ENCODE measurements at regions not wholly inside any gene's neighbourhood (a gene's known extent, or its start where the extent isn't known, plus 50 kb on each side); places are given as distances from the start of the nearest gene placed in this dataset.
"Not testable (repeated sequence)": the region's sequence is repeated elsewhere in the genome, so short reads cannot be mapped to it uniquely, and the experiment has no call there.

DNA sequence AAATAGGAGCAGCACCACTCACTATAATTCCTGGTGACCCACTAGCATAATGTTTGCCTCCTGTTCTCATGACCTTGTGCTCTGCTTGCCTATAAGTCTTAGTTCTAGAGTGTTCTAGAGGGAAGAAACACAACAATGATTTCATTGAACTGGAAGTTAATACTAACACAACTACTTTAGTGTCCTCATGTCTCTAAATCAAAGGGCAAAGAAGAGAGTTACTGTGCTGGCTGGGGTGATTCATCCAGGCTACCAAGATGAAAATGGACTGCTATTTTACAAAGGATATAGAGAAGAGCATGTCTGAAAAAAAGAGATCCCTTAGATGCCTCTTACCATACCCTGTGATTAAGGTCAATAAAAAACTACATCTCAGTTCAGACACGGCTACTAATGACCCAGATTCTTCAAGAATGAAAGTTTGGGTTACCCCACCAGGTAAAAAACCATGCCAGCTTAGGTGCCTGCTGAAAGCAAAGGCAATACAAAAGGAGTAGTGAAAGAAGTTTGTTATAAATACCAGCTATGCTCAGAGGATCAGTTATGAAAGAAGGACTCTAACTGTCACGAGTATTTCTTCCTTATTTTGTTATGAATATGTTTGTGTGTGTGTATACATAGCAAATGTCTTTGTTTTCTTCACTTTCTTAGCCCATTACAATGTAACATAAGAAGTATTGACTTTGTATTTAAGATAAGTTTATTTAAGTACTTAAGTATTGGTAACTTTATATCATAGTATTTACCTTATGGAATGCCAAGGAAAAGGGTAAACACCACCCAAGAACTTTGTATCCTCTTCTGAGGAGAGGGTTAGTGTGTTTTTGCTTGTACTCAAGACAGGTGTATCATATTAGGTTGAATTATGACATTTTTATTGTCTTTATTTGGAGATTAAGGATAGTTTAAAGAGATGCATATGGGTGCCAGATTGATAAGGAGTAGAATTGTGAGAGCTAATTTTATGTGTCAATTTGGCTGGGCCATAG lies 314.1 kb upstream of the PTGER4 start:
- Mint-ChIP-seq H3K36me3 (no peaks in the 10 kb centered on the region), H3K27me3 (no peaks in the 10 kb centered on the region), H3K4me3 (no peak overlapping the region), H3K9me3 (peaks cover 5% of the 10 kb centered on the region), H3K27ac (no peak overlapping the region), H3K4me1 (peaks cover 2% of the 10 kb centered on the region)
- DNase-seq (ENCODE audit: low spot score in 2 of 2) (no peak), ATAC-seq (ENCODE audit: low read depth) (peak; percentile 37)

DNA sequence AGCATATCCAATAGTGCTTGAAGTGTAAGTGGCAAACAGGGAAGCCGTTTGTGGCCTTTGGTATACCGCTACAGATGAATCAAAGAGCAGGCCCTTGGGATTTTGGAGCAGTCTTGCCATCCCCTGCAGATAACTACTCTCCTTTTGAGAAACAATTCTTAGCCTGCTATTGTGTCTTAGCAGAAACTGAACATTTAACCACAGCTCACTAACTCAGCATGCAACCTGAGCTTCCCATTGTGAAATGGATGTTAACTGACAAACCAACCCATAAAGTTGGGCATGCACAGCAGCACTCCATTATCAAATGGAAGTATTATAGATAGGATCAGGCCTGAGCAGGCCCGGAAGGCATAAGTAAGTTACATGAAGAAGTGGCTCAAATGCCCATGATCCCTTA lies 315.3 kb upstream of the PTGER4 start:
- peaks cover 4% of the 10 kb centered on the region for H3K9me3 Mint-ChIP-seq
- H3K4me3 Mint-ChIP-seq: no peak overlapping the region
- no peak for DNase-seq (ENCODE audit: low spot score in 2 of 2)
- H3K36me3 Mint-ChIP-seq: no peaks in the 10 kb centered on the region
- H3K27ac Mint-ChIP-seq: no peak overlapping the region
- peaks cover 2% of the 10 kb centered on the region for H3K4me1 Mint-ChIP-seq
- H3K27me3 Mint-ChIP-seq: no peaks in the 10 kb centered on the region
- no peak for ATAC-seq (ENCODE audit: low read depth)

- H3K27ac Mint-ChIP-seq: no peak overlapping the region
- H3K9me3 Mint-ChIP-seq: peaks cover 4% of the 10 kb centered on the region
- H3K4me1 Mint-ChIP-seq: no peaks in the 10 kb centered on the region
- H3K4me3 Mint-ChIP-seq: no peak overlapping the region
- H3K36me3 Mint-ChIP-seq: no peaks in the 10 kb centered on the region
- H3K27me3 Mint-ChIP-seq: no peaks in the 10 kb centered on the region
- DNase-seq (ENCODE audit: low spot score in 2 of 2) (no peak), ATAC-seq (ENCODE audit: low read depth) (no peak)
Observed at GRCh38 chr5:40361378-40361777, 318.3 kb upstream of the PTGER4 start.

- no peak overlapping the region for H3K27ac Mint-ChIP-seq
- no peak for ATAC-seq (ENCODE audit: low read depth)
- no peak overlapping the region for H3K4me3 Mint-ChIP-seq
Observed at GRCh38 chr5:40360685-40361084, 319.0 kb upstream of the PTGER4 start.

DNA sequence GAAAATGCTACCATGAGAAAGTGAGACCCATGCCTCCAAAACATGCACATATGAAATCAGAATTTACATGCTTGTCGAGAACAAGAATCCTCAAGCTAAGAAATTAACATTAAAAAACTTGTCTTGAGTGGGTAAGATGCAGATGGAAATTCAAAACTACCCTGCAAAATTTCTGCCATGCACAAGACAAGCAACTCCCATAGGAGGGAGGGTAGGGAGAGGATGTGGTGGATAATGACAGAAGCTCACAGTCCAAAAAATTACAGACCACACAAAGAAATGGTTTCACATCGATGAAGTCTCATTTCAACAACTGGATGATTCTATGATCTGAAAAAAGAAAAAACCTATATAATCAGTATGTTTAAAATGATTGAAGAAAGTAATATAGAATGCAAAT lies 319.9 kb upstream of the PTGER4 start:
- Mint-ChIP-seq H3K27ac (no peak overlapping the region), H3K4me1 (no peaks in the 10 kb centered on the region), H3K4me3 (no peak overlapping the region), H3K36me3 (no peaks in the 10 kb centered on the region), H3K9me3 (peaks cover 4% of the 10 kb centered on the region), H3K27me3 (no peaks in the 10 kb centered on the region)
- ATAC-seq (ENCODE audit: low read depth) (no peak), DNase-seq (ENCODE audit: low spot score in 2 of 2) (no peak)

More at GRCh38 chr5:40360685-40361084, 319.0 kb upstream of the PTGER4 start:
- DNase-seq (ENCODE audit: low spot score in 2 of 2): no peak
- H3K27me3 Mint-ChIP-seq: no peaks in the 10 kb centered on the region
- H3K9me3 Mint-ChIP-seq: peaks cover 4% of the 10 kb centered on the region
- no peaks in the 10 kb centered on the region for H3K4me1 Mint-ChIP-seq
- no peaks in the 10 kb centered on the region for H3K36me3 Mint-ChIP-seq

DNA sequence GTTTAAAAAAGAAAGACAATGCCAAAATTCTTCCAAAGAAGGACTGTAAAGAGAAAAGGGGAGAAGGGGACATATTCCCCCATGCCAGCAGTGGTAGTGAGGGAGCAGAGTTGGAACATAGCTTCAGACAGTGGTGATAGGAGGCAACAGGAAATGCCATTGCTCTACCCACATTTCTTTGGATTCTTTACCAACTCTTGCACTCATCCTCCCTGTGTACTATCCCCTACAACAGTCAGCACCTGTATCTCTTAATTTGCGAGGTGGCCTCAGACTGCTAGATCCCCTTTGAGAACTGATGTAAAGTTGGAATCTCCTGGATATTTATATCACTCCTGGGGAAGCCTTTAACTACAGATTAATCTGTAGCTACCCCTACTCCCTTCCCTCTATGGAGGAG lies 320.6 kb upstream of the PTGER4 start:
- Mint-ChIP-seq H3K27ac (no peak overlapping the region), H3K4me3 (no peak overlapping the region)
- no peak for ATAC-seq (ENCODE audit: low read depth)

GRCh38 chr5:40356248-40356647 lies 323.5 kb upstream of the PTGER4 start:
- Mint-ChIP-seq H3K27me3 (no peaks in the 10 kb centered on the region), H3K27ac (no peak overlapping the region), H3K36me3 (no peaks in the 10 kb centered on the region), H3K4me3 (no peak overlapping the region), H3K4me1 (no peaks in the 10 kb centered on the region), H3K9me3 (peaks cover under 1% of the 10 kb centered on the region)
- no peak for DNase-seq (ENCODE audit: low spot score in 2 of 2)
- ATAC-seq (ENCODE audit: low read depth): no peak

More for the DNA sequence above, 320.6 kb upstream of the PTGER4 start:
- H3K4me1 Mint-ChIP-seq: no peaks in the 10 kb centered on the region
- peaks cover 4% of the 10 kb centered on the region for H3K9me3 Mint-ChIP-seq
- no peaks in the 10 kb centered on the region for H3K27me3 Mint-ChIP-seq
- H3K36me3 Mint-ChIP-seq: no peaks in the 10 kb centered on the region
- DNase-seq (ENCODE audit: low spot score in 2 of 2): no peak

GRCh38 chr5:40355846-40356245 lies 323.9 kb upstream of the PTGER4 start:
- DNase-seq (ENCODE audit: low spot score in 2 of 2) (no peak), ATAC-seq (ENCODE audit: low read depth) (no peak)
- Mint-ChIP-seq H3K9me3 (peaks cover 5% of the 10 kb centered on the region), H3K27me3 (no peaks in the 10 kb centered on the region), H3K4me3 (no peak overlapping the region), H3K4me1 (no peaks in the 10 kb centered on the region), H3K36me3 (peaks cover 2% of the 10 kb centered on the region), H3K27ac (no peak overlapping the region)

GRCh38 chr5:40355181-40355580 lies 324.5 kb upstream of the PTGER4 start:
- H3K27ac Mint-ChIP-seq: no peak overlapping the region
- no peaks in the 10 kb centered on the region for H3K4me1 Mint-ChIP-seq
- H3K36me3 Mint-ChIP-seq: peaks cover 2% of the 10 kb centered on the region
- peaks cover 7% of the 10 kb centered on the region for H3K9me3 Mint-ChIP-seq
- DNase-seq (ENCODE audit: low spot score in 2 of 2): no peak
- no peaks in the 10 kb centered on the region for H3K27me3 Mint-ChIP-seq
- ATAC-seq (ENCODE audit: low read depth): no peak
- no peak overlapping the region for H3K4me3 Mint-ChIP-seq

DNA sequence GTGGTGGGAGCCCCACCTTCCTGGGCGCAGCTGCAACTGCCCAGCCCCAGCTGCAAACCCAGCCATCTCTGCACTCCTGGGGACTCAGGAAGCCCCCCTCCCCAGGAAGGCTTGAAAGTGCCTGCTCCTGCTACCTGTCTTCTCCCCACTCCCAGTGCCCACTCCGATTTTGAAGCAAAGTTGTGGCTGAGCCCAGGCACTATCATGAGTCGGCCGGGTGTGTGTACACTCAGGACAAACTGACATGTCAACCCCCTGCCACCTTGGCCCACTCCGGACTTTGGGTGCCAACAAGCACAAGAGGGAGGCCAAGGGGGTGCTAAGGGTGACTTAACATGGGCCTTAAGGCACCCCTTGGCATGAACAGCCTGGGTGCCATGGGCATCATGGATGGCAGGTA lies 325.5 kb upstream of the PTGER4 start:
- ATAC-seq (ENCODE audit: low read depth): no peak
- DNase-seq (ENCODE audit: low spot score in 2 of 2): no peak
- H3K36me3 Mint-ChIP-seq: peaks cover 5% of the 10 kb centered on the region
- H3K27me3 Mint-ChIP-seq: no peaks in the 10 kb centered on the region
- no peaks in the 10 kb centered on the region for H3K4me1 Mint-ChIP-seq
- no peak overlapping the region for H3K4me3 Mint-ChIP-seq
- H3K9me3 Mint-ChIP-seq: peaks cover 15% of the 10 kb centered on the region
- no peak overlapping the region for H3K27ac Mint-ChIP-seq

- Mint-ChIP-seq H3K27ac (no peak overlapping the region), H3K4me1 (no peaks in the 10 kb centered on the region), H3K9me3 (peaks cover 18% of the 10 kb centered on the region), H3K27me3 (no peaks in the 10 kb centered on the region), H3K4me3 (no peak overlapping the region), H3K36me3 (peaks cover 8% of the 10 kb centered on the region)
- DNase-seq (ENCODE audit: low spot score in 2 of 2): no peak
- no peak for ATAC-seq (ENCODE audit: low read depth)
Observed at GRCh38 chr5:40353442-40353841, 326.3 kb upstream of the PTGER4 start.

GRCh38 chr5:40347981-40348725 lies 331.6 kb upstream of the PTGER4 start:
- H3K4me1 Mint-ChIP-seq: no peaks in the 10 kb centered on the region
- peaks cover 10% of the 10 kb centered on the region for H3K36me3 Mint-ChIP-seq
- ATAC-seq (ENCODE audit: low read depth) (no peak), DNase-seq (ENCODE audit: low spot score in 2 of 2) (no peak)
- H3K4me3 Mint-ChIP-seq: no peak overlapping the region
- H3K9me3 Mint-ChIP-seq: peaks cover 19% of the 10 kb centered on the region
- H3K27ac Mint-ChIP-seq: no peak overlapping the region
- H3K27me3 Mint-ChIP-seq: no peaks in the 10 kb centered on the region

- peaks cover 10% of the 10 kb centered on the region for H3K36me3 Mint-ChIP-seq
- no peaks in the 10 kb centered on the region for H3K4me1 Mint-ChIP-seq
- H3K9me3 Mint-ChIP-seq: peaks cover 19% of the 10 kb centered on the region
- ATAC-seq (ENCODE audit: low read depth): no peak
- no peaks in the 10 kb centered on the region for H3K27me3 Mint-ChIP-seq
- H3K4me3 Mint-ChIP-seq: no peak overlapping the region
- DNase-seq (ENCODE audit: low spot score in 2 of 2): no peak
- H3K27ac Mint-ChIP-seq: no peak overlapping the region
Observed at GRCh38 chr5:40346901-40347300, 332.8 kb upstream of the PTGER4 start.

GRCh38 chr5:40338434-40338833 lies 341.3 kb upstream of the PTGER4 start:
- not testable (repeated sequence) for H3K4me1 Mint-ChIP-seq; H3K4me3 Mint-ChIP-seq; DNase-seq (ENCODE audit: low spot score in 2 of 2); ATAC-seq (ENCODE audit: low read depth); H3K36me3 Mint-ChIP-seq; H3K27me3 Mint-ChIP-seq; H3K27ac Mint-ChIP-seq; H3K9me3 Mint-ChIP-seq

All from memory B cell (primary cell).